HG02943 (cell line): ENCODE measurements at regions not wholly inside any gene's neighbourhood (a gene's known extent, or its start where the extent isn't known, plus 50 kb on each side); places are given as distances from the start of the nearest gene placed in this dataset.
"Not testable (repeated sequence)": the region's sequence is repeated elsewhere in the genome, so short reads cannot be mapped to it uniquely, and the experiment has no call there.

Experiments
- ATAC-seq: cut with Tn5 transposase; IDR thresholded peaks from one replicate; pipeline ENCODE4 v1.9.1; 2021; ENCODE audit warnings: mild to moderate bottlenecking, low read depth, moderate library complexity; ENCODE audit not compliant: unreplicated experiment

DNA sequence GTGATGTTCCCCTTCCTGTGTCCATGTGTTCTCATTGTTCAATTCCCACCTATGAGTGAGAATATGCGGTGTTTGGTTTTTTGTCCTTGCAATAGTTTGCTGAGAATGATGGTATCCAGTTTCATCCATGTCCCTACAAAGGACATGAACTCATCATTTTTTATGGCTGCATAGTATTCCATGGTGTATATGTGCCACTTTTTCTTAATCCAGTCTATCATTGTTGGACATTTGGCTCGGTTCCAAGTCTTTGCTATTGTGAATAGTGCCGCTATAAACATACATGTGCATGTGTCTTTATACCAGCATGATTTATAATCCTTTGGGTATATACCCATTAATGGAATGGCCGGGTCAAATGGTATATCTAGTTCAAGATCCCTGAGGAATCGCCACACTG lies 229.4 kb downstream of the HTR1A start:
- ATAC-seq = not testable (repeated sequence)

DNA sequence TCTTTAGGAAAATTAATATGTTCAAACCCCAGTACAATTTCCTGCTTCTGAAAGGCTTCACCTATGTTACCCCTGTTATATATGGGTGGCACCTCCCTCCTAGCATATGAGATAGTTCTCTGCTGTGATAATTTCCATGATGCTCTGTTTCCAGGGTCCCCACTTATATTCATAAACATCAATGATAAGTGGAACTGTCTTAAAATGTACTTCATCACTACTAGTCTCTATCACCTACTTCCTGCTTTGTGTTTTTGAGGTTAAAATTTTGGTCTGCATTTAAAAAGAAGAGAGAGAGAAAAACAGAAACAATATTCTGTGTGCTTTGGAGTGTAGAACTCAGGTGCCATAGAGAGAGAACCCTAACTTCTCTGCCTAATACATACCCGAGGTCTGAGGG lies 234.7 kb downstream of the HTR1A start:
- ATAC-seq = no peak

DNA sequence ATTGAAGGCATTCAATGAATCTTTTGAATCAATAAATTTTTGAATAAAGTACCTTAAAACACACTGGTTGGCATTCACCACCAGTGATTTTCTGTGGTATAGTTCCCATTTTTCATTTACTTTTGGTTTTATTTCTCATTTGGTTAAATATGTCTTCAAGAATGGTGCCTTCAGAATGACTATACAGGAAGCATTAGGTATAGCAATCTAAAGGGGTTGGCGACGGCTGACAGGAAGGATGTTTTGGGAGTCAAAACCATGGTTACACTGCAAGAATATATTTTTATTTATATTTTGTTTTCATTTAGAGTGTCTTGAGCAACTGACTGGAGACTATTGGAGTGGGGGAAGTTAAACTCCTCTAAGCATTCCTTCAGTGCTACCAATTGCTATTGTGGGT lies 235.7 kb downstream of the HTR1A start:
- no peak for ATAC-seq

DNA sequence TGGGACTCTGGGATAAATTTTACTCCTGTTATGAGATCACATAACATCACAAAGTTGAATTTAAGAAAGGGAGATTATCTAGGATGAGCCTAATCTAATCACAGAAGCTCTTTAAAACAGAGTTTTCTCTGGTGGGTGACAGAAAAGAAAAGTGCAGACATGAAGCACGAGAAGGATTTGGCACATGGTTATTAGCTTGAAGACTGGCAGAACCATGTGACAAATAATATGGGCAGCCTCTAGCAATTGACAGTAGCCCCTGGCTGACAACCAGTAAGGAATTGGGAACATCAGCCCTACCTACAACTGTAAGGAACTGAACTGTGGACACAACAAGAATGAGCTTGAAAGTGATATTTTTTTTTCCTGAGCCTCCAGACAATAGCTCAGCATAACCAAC lies 243.1 kb downstream of the HTR1A start:
- no peak for ATAC-seq

DNA sequence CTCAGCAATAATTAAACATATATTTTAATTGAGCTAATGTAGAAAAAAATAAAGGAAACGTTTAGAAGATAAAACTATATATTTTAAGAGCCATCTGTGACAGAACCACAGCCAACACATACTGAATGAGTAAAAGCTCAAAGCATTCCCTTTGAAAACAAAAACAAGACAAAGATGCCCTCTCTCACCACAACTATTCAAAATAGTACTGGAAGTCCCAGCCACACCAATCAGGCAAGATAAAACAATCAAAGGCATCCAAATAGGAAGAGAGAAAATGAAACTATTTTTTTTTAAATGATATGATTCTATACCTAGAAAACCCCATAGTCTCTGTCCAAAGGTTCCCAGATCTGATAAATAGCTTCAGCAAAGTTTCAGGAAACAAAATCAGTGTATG lies 262.0 kb downstream of the HTR1A start:
- no peak for ATAC-seq

DNA sequence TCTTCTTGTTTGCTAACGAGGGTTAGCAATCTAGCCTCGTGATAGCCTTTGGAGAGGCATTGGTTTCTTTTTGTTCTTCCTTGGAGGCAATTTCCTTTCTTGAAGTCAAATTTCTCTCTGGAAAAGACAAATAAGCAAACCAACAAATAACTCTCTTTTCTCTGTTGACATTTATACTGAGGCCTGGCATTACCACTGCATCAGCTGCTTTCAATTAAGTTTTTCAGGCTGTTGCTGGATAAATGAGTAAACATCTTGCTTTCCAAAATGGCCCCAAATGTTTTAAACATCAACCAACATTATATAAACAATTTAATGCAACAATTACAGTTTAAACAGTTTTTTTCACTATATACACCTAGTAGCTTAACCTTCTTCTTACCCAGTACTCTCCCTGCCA lies 264.4 kb downstream of the HTR1A start:
- no peak for ATAC-seq

DNA sequence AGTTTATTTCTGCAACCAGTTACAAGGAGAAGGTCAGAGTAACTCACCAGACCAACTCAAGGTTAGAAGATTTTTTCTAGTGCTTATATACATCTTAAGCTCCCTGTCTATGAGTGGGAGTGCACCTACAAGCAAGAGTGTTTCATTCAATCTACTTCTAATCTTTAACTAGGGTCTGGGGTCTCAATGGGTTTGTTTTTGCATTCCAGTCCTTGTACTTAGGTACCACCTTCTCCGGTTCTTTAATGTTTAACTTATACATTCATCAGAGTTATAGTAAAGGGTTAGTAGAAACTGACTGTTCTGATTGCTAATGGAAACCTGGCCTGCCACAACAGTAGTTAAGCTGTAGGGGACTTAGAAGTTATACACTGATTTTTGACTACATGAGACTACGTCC lies 271.7 kb downstream of the HTR1A start:
- ATAC-seq = no peak

DNA sequence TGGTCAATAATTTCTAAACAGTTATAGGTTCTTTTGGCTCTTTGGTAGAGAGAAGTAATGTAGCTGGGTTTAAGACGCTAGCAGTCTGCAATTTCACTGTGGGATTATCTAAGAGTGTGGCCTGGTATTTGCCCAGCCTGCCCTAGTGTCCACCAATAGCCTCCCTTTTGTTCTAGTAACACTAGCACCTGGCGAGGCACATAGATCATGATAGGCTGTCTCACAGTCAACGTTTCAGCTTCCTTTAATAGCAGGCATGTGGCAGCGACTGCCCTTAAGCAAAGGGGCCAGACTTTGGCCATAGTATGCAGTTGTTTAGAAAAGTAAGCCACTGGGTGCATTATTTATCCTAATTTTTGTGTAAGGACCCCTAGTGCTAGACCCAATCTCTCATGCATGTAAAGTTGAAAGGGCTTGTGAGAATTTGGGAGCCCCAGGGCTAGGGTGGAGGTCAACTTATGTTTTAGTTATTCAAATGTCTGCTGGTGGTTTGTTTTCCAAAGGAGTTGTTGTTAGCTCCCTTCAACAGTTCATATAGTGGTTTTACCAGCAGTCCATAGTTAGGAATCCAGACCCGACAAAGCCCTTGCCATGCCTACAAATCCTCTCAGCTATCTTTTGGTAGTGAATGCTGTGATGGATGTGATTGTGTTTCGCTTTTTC lies 274.3 kb downstream of the HTR1A start:
- ATAC-seq = no peak

DNA sequence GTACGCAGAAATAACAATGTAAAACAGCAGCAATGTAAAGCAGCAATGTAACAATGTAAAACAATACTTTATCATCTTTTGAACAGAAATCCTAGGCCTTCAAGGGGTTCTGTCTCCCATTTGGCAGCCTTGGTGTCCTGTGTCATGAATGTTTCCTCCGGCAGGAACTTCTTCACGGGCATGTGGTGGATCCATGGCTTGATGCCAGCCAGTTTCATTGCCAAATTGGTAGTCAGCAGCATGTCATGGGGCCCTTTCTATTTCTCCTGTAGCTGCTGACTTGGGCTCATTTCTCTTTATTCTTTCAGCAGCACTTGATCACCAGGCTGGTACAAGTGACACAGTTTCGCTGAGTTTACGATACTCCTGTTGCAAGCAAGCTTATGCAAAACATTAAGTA lies 275.3 kb downstream of the HTR1A start:
- no peak for ATAC-seq

DNA sequence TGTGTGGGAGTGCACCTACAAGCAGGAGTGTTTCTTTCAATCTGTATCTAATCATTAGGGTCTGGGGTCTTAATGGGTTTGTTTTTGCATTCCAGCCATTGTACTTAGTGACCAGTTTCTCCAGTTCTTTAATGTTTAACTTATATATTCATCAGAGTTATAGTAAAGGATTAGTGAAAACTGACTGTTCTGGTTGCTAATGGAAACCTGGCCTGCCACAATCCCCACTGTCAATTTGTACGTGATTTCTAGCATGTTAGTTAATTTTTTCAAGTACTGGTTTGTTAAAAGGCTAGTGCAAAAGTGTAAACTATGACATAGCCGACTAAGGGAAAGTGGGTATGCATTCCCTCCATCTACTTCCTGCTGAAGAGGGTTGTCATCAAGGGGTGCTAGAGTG lies 276.1 kb downstream of the HTR1A start:
- no peak for ATAC-seq

DNA sequence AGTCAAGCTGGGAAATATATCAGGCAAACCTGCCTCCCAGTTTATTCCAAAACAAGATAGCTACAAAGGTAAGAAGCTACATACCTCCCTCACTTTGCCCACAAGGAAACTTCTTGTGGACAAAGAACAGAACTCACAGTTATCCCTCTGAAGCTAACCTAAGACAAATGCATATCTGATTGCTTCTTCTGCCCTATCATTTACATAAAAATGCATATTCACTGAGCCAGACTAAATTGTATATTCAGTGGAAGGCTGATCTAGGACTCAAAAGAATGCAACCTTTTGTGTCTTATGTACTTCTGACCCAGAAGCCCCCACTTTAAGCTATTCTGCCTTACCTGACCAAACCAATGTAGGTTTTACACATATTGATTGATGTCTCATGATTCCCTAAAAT lies 276.8 kb downstream of the HTR1A start:
- ATAC-seq = no peak

DNA sequence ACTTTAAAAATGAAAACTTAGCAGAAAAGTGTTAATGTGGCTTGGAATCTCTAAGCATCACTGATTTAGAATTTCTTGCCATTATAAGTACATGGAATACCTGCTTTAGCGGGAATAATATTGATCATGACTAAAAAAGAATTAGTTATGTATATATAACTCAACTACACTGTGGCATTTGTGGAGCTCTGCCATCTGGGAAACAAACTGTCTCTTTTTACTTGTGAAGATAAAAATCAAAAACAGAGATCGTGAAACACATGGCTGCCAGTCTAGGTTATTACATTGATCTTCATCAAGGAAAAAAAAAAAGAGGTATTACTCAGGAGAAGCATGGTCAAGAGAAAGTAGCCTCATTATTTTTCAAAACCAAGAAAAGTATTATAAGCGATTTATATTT lies 287.4 kb downstream of the HTR1A start:
- no peak for ATAC-seq

DNA sequence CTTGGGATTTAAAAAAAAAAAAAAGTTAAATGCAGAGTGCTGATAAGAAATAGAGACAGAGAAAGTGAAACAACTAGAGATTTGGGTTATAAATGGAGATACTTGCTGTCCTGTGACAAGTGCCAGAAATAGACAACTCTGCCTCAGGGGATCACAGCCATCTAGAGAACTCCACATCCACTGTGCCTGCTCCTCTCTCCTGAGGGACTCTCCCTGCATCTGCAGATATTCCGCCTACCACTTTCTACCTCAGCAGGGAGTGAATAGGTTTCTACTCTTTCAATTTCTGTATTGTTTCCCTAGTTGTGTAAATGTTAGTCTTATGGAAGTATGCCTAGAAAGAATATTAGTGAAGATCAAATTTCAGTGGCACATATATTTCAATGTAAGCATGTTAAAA lies 307.2 kb downstream of the HTR1A start:
- ATAC-seq = no peak

DNA sequence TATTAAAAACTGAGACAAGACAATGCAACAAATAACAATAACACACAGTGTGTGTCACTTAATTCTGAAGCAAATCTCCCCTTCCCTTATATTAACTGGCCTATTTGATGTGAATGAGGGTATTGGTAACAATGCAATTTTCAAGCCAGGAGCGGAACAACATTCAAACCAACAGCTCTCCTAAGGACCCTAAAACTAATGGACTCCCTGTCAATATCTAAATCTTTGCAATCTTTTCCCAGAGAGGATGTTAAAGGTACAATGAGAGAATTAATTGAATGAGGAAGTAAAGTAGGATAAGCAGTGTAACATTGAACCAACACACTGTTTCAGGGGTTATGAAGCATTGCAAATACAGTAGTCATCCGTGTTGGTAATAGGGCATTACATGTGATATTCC lies 311.7 kb downstream of the HTR1A start:
- no peak for ATAC-seq

DNA sequence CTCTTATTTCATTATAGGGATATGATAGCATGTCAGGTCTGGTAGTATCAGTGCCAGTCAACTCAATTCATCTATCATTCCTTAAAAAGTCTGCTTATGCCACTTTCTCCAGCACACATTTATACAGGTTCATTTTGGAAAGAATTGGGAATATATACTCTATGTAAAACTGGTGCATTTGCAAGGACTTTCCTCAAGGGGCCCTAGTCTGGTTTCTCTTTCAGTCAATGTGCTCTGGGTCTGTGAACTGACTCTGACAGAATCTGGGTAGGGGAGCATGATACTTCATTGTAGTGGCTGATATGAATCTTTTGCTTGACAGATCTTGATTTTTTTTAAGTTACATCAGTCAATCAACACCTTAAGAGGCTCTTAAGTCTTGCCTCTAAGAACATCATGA lies 313.9 kb downstream of the HTR1A start:
- ATAC-seq = no peak

DNA sequence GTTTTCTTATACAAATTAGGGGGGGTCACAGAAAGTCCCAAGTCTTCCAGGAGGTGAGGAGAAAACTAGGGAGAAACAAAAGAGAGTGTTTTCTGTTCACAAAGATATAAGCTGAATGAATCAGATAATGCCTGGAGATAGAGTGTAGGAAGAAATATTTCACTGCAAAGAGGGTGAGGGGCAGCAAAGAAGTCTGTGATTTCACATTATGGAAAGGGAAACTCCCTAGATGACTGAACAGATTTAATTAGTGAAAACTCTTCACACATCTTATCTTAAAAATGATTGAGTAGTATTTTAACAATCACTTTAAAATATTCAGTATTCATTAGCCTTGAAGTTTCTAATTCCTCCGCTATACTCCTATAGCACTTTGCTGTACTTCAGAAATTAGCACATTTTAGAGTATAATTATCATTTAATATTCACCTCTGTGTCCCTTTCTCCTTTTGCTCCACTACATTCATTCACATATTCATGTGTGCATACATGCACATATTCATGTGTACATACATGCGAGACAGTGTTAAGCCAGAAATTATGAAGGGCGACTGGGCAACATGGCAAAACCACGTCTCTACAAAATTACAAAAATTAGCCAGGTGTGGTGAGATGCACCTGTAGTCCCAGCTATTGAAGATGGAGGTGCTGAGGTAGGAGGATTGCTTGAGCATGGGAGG lies 332.2 kb downstream of the HTR1A start:
- no peak for ATAC-seq

DNA sequence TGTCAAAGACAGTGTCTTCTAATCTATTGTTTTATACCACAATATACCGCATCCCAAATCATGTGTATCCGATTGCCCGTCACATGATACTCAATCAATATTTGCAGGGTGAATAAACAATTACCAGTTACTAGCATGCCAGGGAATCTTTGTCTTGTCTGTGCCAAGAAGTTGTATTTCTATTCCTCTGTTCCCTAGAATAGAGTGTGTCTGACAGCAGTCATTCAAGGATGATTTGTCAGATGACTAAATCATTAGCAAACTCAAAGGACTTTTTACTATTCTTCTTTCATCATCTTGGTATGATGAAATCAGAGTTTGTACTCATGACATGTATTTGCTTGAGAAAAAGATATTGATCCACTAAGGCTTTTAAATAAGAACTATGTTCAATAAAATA lies 348.8 kb downstream of the HTR1A start:
- ATAC-seq = no peak

DNA sequence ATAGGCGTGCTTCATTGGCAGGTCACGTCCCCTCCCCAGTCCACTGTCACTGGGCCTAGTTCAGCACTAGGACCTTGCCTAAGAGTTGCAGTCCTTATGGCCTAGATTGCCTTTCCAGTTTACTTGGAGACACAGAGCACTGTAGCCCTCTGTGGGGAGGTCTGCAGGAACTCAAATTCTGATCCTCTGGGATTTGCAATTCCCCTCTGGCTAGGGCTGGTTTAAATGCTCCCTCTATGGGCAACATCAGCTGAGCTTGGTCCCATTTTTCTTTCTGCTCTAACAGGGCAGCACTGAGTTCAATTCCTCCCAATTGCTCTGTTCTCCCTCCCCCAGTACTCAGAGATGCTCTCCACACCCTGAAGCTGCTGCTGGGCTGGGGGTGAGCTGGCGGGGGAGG lies 358.2 kb downstream of the HTR1A start:
- no peak for ATAC-seq

DNA sequence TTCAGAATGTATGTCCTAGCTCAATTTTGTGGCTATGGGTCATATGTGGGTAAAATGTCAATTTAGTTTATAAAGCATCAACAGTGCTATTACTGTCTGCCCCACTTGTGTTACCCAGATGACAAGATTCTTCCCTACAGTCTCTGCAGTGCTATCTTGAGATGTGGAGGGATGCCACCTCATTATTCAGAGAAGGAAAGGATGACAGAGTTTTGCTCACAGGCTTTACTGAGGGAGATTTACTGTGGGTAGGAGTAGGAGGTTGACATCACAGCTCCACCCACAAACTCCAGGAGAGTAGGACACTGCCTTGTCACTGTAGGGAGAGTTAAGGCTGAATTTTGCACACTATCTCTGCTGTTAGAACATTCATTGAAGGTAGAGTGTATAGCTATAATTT lies 359.3 kb downstream of the HTR1A start:
- ATAC-seq = no peak

DNA sequence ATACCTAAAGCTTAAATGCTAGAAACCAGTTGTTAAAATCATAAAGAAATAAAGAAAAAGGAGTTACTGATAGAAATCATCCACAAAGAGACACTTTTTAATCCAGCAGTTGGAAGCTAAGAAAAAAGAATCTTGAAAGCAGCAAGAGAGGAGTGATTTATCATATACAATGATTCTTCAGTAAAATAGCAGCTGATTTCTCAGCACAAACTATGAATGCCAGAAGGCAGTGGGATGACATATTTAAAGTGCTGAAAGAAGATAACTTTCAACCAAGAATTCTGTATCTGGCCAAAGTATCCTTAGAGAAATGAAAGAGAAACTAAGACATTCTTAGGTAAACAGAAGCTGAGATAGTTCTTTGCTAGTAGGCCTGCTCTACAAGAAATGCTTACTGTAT lies 366.0 kb downstream of the HTR1A start:
- ATAC-seq = no peak

DNA sequence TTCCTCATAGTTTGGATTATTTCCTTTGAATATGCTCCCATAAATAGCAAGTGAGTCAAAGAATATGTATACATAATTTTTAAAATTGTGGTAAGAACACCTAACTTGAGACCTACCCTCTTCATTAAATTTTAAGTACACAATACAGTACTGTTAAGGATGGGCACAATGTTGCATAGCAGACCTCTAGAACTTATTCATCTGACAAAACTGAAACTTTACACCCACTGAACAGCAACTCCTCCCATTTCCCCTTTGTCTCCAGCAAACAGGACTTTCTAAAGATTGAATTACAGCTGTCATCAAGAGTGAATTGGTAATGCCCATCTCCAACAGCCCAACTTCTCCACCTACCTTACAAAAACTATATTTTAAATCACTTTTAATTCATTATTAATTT lies 388.9 kb downstream of the HTR1A start:
- no peak for ATAC-seq

DNA sequence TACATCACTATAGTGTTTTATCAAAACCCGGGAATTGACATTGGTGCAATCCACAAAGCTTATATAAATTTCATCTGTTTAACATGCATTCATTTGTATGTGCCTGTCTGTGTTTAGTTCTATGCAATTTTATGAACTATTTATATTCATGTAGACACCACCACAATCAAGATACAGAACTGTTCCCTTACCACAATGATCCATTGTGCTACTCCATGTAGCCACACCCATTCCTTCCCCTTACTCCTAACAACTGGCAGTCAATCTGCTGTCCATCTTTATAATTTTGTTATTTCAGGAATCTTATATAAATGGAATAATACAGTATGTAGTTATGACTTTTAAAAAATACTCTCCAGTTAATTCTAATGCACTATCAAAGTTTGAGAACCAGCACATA lies 389.5 kb downstream of the HTR1A start:
- ATAC-seq = no peak

DNA sequence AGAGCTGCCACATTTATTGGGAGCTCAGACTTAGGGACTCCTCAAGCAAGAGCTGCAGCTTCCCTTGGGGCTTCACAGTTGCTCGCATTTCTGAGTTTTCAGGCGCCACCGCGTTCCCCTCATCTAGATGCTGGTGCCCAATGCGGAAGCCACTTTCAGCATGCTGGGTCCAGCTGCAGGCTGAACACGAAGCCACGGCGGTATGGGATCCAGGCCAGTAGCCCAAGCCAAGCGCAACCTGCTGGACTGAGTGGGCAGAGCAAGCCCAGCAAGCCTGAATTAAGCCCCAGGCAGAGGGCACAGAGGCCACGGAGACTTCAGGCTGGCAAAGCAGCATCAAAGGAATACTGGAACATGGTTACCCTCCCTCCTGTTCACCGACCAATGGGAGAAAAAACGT lies 391.5 kb downstream of the HTR1A start:
- no peak for ATAC-seq
